Iris pigment epithelial cell (primary cell): ENCODE measurements at regions not wholly inside any gene's neighbourhood (a gene's known extent, or its start where the extent isn't known, plus 50 kb on each side); places are given as distances from the start of the nearest gene placed in this dataset.

Experiments
- DNase-seq: peaks from one replicate; pipeline ENCODE4 v3.0.0-alpha.2; 2011; ENCODE audit warnings: low read depth

DNA sequence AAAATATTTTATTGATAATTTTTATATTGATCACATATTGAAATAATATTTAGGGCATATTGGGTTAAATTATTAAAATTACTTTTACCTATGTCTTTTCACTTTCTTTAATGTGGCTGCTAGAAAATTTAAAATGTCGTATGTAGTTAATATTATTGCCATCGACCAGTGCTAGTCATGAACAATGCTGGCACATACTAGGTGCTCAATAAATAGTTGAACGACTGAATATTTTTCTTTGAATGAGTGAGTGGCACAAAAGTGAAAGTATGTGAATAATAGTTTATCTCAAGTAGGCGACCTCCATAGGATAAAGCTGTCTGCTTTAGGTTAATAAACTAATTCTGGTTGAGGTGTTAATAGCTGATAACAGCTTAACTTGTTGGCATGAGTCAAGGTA, 150.8 kb upstream of the FGGY start:
- DNase-seq, result no peak

DNA sequence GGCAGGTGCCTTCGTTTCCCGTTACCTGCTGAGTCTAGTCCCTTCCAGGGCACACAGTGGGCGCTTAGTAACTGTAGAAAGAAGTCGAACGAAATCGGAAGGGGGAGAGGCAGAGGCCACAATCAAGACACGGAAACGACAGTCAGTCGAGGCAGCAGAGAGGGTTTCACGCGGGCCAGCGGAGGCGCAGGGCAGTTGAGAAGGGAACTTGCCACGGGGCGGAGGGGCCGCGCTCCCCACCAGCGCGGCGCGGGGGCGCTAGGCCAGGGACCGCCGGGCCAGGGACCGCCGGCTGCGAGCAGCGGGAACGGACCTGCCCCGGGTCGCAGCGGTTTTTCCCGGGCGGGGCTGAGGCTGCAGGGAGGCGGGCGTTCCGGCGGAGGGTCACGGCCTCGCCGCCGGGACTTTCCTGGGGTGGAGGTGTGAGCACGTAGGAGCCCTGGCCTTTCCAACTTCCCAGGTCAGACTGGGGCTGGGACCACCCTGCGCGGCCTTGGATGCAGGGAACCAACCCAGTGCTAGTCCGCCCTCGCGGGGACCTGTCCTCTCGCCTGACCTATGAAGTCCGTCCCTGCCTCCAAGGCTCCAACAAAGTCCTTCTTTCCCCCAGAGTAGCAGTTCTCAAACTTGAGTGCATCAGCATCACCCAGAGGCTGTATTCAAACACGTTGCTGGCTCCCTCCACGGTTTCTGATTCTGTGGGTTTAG, 150.1 kb upstream of the FGGY start:
- peak; percentile 36 for DNase-seq

DNA sequence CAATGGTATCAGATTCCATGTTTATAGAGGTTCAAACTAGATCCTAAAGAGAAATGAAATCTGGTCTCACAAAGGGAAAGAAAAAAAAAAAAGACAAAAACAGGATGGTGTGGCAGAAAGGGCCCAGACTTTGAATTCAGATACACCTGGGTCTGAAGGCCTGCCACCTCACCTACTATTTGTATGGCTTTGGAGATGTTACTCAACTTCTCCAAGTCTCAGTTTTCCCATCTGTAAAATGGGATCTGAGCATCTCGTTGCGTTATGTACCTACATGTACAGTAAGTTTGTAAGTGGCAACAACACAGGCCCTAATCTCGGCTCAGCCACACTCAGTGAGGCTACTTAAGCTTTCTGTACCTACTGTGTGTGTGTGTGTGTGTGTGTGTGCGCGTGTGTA, 147.5 kb upstream of the FGGY start:
- no peak for DNase-seq

DNA sequence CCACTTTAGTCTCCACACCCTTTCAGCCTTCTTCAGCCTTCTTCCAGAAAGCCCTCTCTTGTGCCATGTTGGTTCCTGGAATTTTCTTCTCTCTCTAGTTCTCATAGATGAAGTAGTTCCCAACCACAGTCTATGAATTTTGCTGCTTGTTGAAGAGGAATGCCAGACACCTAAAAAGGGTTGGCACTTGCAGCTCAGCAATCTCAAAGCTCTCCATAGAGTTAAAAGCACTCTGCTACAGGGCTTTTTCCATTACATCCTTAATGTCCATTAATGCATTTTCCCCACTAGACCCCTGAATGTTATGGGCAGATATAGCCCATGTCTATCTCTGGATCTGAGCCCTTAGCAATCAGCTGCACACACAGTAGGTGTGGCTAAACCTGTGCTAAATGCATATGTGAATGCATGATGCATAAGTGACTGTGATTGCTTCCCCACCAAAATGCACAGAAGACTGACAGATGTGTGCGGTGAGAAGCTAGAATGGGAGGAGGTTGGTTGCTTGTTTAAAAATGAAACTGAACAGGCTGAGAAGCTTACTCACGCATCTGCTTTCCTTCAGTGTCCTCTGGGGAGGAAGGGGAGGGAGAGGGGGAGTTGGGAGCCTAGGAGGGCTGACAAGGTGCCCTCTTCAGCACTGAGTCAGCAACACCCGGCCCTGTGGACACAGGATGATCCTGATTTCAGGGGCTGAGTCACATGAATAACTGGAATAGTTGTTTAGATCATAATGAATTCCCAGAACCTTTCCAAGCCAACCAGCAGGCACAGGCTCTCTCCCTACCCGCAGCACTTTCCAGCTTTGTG, 146.1 kb upstream of the FGGY start:
- DNase-seq, result peak; percentile 94

DNA sequence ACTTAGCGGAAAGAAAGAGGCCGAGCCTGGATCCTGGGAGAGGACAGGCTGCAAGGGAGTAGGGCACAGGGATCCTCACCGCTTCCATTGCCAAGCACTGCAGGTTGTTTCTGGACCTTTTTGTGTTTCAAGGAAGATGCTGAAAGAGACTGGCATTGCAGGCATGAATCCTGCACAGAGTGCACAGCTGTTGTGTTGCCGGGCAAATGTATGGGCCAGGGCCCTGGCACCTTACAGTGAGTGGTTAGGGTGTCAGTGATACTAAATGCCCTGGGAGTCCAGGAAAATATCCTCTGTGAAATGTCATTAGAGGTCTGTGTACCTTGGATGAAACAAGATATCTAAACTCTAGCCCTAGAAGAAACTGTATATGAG, 145.5 kb upstream of the FGGY start:
- DNase-seq, result no peak

DNA sequence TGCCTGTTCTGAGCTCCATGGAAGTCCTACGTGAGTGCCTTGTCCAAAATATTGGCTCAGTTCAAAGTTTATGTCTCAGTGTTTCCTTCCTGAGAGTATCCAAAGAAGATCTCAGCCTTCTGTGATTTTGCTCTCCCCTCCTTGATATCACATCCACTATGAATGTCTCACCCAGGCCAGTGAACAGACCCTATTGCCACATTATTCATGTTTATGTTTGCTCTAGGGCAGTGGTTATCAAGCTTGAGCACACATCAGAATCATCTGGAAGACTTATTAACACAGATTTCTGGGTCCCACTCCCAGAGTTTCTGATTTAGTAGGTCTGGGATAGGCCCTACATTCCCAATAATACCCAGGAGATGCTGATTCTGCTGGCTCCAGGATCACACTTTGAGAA, 145.0 kb upstream of the FGGY start:
- peak; percentile 31 for DNase-seq

DNA sequence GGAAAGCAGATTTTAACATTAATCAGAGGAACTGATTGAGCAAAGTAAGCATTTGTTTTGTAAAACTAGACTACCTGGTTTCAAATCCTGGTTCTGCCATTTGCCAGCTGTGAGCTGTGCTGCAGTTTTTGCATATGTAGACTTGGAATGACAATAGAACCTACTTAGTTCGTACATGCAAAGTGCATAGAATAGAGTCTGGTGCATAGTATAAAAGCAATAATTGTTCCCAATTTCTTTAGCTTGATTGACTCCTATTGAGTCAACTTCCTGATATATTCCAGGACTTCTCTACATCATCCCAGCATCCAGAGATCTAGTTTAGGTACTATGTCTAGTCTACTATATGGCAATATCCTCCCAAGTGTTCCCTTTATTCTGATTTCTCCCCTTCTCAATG, 144.4 kb upstream of the FGGY start:
- no peak for DNase-seq

DNA sequence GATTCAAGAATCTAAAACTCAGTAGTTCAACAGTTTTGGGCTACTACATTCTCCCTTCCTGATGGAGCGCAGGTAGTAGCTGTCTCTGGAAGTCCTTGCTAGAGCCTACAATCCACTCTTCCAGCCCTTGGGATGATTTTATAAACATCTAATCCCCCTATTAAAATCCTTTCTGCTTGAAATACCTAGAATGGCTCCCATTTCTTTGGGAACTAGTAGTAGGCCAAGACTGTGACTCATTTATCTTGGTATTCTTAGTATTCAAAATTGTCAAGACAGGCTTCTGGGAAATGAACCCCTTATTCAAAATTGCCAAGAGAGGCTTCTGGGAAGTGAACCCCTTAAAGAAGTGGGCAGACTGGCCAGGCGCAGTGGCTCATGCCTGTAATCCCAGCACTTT, 142.5 kb upstream of the FGGY start:
- DNase-seq, result peak; percentile 49

DNA sequence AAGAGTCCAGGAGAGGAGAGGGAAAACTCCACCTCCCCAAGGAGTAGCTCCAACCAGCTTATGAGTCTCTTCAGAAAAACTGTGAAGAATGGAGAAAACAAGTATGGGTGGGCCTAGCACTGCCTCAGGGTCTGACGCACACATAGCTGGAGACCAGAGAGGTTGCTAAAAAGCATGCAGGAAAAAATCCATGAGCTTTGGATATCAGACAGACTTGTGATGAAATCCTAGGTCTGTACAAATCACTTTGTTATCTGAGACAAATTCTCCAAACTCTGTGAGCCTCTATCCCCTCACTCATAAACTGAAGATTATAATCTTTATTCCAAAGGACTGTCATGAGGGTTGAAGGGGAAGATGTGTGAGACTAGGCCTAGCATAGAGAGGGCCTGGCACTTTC, 141.5 kb upstream of the FGGY start:
- peak; percentile 45 for DNase-seq

DNA sequence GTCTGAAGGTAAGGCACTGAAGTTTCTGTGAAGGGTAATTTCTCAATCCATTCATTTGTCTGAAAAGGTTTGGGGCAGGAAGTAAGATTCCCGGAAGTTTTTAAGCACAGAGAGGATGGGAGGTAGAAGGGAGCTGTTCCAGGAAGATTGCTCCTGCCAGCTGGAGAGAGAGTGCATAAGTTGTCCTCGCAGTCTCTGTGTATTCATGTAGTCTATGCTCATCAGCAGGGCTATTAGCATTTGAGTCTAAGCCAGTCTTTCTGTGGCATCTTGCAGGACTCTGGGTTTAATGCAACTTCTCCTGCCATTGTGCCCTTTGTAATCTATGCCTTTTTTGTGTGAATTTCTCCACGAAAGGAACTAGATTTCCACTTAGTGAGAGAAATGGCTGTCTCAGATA, 140.8 kb upstream of the FGGY start:
- no peak for DNase-seq

DNA sequence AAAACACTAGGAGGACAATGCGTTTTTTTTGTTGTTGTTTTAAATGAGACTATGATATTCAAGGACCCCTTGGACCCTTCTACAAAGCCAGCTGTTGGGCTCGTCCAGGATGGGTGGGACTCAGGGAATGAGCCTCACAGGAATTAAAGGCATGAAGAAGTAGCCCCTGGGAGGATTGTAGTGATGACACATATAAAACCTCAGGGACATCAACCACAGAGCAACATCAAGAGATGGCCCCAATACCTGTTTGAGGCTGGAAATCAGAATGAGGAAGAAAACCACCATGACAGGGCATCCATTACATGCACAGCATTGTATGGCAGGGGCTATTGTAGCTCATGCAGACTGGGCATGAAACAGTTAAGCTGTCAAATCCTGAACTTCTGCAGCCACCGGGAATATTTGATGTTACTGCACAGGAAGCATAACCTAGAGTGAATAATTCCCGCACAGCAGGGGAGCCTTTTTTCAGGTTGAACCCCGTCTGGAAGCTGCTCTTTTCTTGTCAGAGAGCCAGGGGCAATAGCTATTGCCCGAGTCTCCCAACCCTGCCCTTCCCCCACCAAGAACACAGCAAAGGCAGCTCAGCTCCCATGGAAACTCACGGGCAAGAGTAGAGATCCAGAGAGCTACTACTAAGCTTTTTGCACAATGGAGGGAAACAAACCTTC, 140.2 kb upstream of the FGGY start:
- DNase-seq, result peak; percentile 58

DNA sequence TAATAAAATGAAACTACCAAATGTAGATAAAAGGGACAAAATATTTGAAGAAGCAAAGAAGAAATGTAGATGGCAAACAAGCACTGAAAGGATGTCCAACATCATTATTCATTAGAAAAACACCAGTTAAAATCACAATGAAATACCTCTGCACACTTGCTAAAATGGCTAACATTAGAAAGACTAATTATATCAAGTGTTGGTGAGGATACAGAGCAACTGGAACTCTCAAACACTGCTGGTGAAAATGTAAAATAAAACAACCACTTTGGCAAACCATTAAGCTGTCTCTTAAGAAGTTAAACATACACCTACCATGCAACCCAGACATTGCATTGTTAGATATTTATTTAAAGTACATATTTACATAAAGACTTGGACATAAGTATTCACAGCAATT, 138.6 kb upstream of the FGGY start:
- no peak for DNase-seq

DNA sequence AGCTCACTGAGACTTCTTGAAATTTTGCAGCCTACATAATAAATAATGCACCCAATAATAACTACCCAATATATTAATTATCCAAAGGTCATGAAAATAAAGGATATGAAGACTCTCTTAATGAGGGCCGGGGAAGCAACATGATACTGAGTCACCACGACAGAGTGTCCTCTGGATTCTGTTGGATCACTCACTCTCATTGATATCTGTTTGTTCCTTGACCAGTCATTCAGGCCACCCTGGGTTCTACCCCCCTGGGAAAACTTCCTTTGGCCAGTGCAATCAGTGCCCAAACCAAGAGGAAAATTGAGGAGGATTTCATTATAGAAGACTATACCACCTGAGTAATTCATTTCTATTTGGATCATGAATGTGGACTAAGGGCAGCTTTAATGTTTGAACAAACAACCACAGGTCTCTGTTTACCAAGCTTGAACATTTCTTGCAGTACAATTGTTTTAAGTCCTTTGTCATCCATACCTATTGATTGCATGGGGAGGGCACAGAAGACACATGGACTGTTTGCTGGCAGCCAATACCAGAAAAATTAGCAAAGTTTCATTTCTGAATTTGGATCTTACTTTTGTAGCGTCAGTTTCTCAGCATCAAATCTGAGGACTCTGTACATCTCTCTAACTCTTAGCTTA, 137.2 kb upstream of the FGGY start:
- DNase-seq, result no peak

DNA sequence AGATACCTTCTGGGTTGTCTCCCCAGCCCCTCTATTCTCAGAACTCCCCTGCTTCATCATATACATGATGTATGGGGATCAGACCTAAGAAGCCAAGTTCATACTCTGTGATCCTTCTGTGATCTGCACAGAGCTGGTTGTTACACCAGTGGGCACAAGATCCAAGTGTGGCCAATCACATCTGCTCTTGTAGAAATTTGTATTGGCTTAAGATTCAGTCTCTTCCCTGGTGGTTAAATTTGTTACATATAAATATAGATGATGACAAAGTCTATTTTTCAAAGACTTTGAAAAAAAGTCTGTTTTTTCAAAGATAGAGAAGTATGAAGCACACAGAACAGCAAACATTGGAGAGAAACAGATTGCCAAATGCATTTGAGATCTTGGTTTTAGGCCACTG, 135.8 kb upstream of the FGGY start:
- no peak for DNase-seq

DNA sequence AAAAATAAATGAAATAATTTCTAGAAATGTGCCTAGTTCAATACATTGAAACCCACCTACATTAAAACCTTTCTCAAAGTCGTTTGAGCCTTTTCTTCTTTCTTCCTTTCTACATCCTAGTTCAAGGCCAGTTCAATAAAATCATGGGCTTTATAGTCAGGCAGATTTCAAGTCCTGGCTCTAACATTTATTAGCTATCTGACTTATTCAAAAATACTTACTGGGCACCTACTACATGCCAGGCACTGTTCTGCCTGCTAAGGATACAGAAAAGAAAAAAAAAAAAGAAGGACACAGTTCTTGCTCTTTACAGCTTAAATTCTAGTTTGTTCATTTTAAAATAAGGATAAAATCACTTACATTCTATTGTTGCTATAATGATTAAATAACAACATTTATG, 134.2 kb upstream of the FGGY start:
- no peak for DNase-seq

DNA sequence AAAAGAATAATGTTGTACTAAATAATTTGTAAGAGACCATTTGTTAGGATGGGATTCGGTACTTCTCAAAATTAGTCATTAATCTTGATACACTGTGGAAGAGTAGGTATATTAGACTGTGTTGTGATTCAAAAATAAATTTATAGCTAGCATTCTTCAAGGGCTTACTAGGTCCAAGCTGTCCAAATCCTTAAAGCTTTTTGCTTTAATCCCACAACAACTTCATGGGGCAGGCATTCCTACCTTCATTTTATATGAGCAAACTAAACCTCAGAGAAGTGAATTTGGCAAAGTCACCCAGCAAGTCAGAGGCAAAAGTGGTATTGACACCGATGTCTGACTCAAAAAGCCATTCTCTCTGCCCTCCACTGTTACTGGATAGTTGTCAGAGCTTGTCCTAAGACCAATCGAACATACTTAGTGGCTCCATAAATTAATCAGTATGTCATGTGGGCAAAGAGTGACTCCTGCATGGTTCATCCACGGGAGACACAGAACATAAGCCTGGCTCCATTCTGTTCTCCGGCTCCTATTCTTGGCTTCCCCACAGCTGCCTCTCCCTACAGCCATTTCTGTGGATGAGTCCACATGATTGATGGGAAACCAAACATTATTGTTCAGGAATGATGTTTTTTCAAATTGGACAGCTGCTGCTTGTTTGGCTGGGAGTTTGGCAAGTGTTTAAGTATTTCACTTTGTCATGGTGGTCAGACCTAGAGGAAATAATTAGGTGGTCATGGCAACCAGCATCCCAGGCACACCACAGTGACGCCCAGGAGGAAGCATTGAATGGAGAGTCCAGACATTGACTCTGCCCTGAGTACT, 133.4 kb upstream of the FGGY start:
- peak; percentile 46 for DNase-seq

DNA sequence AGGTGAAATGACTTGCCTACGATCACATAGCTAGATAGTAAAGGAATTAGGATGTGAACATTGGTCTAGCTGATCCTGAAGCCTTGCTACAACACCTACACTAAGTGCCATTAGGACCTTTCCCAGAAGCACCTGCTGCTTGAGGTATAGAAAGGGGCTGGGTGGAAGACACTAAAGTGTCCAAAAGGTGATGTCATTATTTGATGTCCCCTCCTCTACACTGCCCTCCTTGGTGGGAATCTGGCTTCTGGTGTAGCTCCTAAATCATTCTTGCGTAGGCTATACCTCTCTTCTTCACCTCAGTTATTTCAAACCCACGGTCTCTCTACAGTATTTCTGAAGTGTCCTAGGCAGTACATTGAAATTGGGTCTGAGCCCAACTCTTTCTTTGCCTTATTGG, 132.5 kb upstream of the FGGY start:
- DNase-seq, result no peak

DNA sequence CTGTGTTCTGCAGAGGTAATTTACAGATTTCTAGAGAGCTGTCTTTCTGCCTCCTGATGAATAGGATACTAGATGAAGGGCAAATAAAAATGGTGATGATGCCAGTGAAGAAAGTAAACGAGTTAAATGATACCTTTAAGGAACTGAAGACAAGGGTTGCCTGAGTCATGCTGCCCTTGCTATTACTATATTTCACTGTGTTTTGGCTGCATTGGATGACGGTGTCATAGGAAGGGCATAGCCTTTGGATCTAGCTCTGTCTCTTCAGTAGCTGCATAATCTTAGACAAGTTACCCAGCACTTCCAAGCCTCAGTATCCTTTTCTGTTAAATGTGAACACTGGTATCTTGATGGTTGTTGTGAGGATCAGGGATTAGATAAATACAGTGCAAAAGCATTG, 131.5 kb upstream of the FGGY start:
- DNase-seq, result no peak

DNA sequence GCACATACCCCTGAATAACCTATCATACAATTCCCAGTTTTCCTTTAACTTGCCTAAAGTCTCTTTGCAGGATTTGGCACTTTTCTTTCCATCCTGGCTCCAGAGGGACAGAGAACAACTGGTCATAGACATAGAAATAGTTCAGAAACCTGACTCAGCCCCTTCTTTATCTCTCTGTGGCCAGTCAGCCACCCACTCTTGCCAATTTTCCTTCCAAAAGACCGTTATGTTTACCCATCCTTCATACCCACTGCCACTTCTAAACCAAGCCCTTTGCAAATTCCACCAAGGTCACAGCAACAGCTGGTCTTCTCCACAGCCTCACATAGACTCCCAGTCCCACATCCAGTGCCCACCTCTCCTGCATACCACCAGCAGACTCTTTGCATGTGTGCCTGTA, 127.2 kb upstream of the FGGY start:
- peak; percentile 47 for DNase-seq

DNA sequence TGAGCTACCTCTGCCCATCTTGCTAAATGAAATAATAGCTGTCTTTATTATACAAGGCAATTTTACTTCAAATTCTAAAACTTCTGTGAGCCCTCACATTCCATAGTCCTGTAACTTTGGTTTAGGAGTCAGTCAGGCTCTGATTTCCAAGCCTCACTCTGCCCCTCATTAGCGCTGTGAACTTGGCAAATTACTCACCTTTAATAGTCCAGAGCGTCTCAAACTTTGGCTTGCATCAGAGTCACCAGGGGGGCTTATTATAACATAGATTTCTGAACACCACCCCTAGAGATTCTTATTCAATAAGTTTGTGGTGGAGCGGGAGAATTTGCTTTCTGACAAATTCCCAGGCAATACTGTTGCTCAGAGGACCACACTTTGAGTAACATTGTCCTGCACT, 126.2 kb upstream of the FGGY start:
- no peak for DNase-seq

DNA sequence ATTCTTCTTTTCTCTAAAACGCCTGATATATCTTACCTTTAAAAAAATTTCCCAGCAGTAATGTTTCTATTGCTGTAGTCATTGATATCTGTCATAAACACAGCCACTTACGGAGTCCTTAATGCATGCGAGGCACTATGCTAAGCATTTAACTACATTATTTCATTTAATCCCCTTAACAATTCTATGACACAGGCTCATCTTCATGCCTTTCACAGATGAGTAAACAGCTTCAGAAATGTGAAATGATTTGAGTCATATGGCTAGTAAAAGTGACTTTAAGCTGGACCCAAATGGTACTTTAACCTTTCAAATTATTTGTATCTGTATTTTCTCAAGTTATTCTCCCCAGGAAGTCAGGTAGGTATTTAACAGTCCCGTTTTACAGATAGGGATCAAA, 125.1 kb upstream of the FGGY start:
- DNase-seq, result no peak

DNA sequence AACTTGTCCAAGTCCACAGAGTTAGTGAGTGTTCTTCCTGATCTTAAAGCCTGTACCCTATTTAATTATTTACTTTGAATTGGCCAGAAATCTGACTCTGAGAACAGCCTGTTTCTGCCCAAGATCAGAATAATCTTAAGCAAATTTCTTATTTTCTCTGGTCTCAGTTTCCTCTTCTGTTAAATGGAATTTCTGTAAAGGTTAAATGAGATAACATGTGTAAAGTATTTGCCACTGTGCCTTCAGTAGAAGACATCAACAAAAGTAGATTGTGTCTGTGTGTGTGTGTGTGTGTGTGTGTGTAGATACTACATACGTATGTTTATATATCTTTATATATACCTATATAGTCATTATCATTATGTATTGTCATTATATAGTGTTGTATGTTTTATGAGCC, 124.2 kb upstream of the FGGY start:
- no peak for DNase-seq
